Karpas-422 (cell line): ENCODE measurements at regions not wholly inside any gene's neighbourhood (a gene's known extent, or its start where the extent isn't known, plus 50 kb on each side); places are given as distances from the start of the nearest gene placed in this dataset.
"Not testable (repeated sequence)": the region's sequence is repeated elsewhere in the genome, so short reads cannot be mapped to it uniquely, and the experiment has no call there.

Source experiments
- DNase-seq: peaks from one replicate; pipeline ENCODE4 v3.0.0-alpha.2; 2015
- H2AFZ ChIP-seq: fragments of 200-600 bp; sonication (generic); 2 replicates; pipeline ENCODE4 v1.6.1; 2014; ENCODE audit warnings: antibody characterized with exemption, low read length, mixed read lengths
- H3K27ac ChIP-seq: fragments of 200-600 bp; sonication (generic); 2 replicates; pipeline ENCODE4 v1.5.1; 2014; ENCODE audit warnings: mild to moderate bottlenecking, low read length, moderate library complexity
- H3K27me3 ChIP-seq: fragments of 200-600 bp; sonication (generic); 2 replicates; pipeline ENCODE4 v1.6.1; 2014; ENCODE audit warnings: low read length, mixed read lengths
- H3K36me3 ChIP-seq: fragments of 200-600 bp; sonication (generic); 2 replicates; pipeline ENCODE4 v1.6.1; 2014; ENCODE audit warnings: low read length, mixed read lengths; ENCODE audit not compliant: insufficient read depth
- H3K4me1 ChIP-seq: fragments of 200-600 bp; sonication (generic); 2 replicates; pipeline ENCODE4 v1.6.1; 2014; ENCODE audit warnings: mild to moderate bottlenecking, low read length, mixed read lengths
- H3K4me2 ChIP-seq: fragments of 200-600 bp; sonication (generic); 2 replicates; pipeline ENCODE4 v1.6.1; 2014; ENCODE audit warnings: low read length, low read depth, mild to moderate bottlenecking; ENCODE audit not compliant: poor library complexity, severe bottlenecking
- H3K4me3 ChIP-seq: fragments of 200-600 bp; sonication (generic); 2 replicates; pipeline ENCODE4 v1.5.1; 2014; ENCODE audit warnings: mild to moderate bottlenecking, antibody characterized with exemption, low read length, mixed read lengths
- H3K79me2 ChIP-seq: fragments of 200-600 bp; sonication (generic); 2 replicates; pipeline ENCODE4 v1.6.1; 2014; ENCODE audit warnings: mild to moderate bottlenecking, low read length, mixed read lengths
- H3K9ac ChIP-seq: fragments of 200-600 bp; sonication (generic); 2 replicates; pipeline ENCODE4 v1.6.0; 2014; ENCODE audit warnings: low read length
- H3K9me2 ChIP-seq: fragments of 200-600 bp; sonication (generic), shearing (Covaris generic); replicated peaks from 2 replicates; pipeline ENCODE4 v1.6.0; 2014; ENCODE audit warnings: mild to moderate bottlenecking, low read length, moderate library complexity; ENCODE audit not compliant: insufficient read depth
- H3K9me3 ChIP-seq: fragments of 300-700, 200-600 bp; sonication (generic); 2 replicates; pipeline ENCODE4 v1.6.1; 2014; ENCODE audit warnings: low read length, mixed read lengths
- H4K20me1 ChIP-seq: fragments of 200-600 bp; sonication (generic); 2 replicates; pipeline ENCODE4 v1.6.1; 2014; ENCODE audit warnings: mild to moderate bottlenecking, antibody characterized with exemption, low read length, low read depth; ENCODE audit not compliant: insufficient read depth

DNA sequence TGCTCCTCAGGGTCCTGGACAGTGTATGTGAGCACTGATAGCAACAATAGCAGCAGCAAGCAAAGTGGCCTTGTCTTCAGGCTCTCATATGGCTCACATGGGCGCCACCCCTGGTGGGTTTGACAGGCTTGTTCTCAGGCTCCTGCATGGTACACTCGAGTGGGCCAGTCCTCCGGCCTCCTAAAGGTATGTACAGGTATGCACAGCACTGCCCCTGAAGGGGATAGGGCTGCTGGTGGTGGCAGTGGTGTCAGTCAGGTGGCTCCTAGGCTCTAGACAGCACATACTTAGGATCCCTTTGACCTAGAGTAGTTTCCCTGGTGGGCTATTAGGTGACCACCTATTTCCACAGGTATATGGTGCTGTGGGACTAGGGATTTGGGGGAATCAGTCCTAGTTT lies 79.8 kb downstream of the LGALS9B start:
- not testable (repeated sequence) for H3K9ac ChIP-seq, H3K79me2 ChIP-seq, H4K20me1 ChIP-seq, H3K27ac ChIP-seq, H3K27me3 ChIP-seq, H3K9me2 ChIP-seq, H3K9me3 ChIP-seq, H3K4me1 ChIP-seq, H3K36me3 ChIP-seq, DNase-seq, H3K4me2 ChIP-seq, H2AFZ ChIP-seq, H3K4me3 ChIP-seq

GRCh38 chr17:20381358-20382300 lies 85.7 kb downstream of the LGALS9B start:
- H3K36me3 ChIP-seq, H3K4me2 ChIP-seq: not testable (repeated sequence)

DNA sequence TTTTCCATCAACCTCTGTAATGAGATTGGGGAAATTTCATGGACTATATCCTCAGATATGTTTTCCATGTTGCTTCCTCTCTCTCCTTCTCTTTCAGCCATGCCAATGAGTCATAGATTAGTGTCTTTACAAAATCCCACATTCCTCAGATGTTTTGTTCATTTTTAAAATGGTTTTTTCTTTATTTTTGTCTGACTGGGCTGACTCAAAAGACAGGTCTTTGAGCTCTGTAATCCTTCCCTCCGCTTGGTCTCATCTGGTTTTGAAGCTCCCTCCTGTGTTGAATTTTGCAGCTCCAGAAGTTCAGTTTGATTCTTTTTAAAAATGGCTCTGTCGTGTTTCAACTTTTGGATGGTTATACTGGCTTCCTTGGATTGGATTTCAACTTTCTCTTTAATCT lies 86.7 kb downstream of the LGALS9B start:
- not testable (repeated sequence) for H4K20me1 ChIP-seq, H2AFZ ChIP-seq, H3K4me1 ChIP-seq, H3K9ac ChIP-seq, H3K4me3 ChIP-seq, H3K9me2 ChIP-seq, H3K36me3 ChIP-seq, DNase-seq, H3K27me3 ChIP-seq, H3K27ac ChIP-seq, H3K4me2 ChIP-seq, H3K79me2 ChIP-seq, H3K9me3 ChIP-seq

More at GRCh38 chr17:20381358-20382300, 85.7 kb downstream of the LGALS9B start:
- DNase-seq, result peak; percentile 68
- not testable (repeated sequence) for H3K27me3 ChIP-seq, H3K9ac ChIP-seq, H3K9me3 ChIP-seq, H3K79me2 ChIP-seq, H3K4me1 ChIP-seq, H3K27ac ChIP-seq, H2AFZ ChIP-seq, H3K9me2 ChIP-seq, H4K20me1 ChIP-seq, H3K4me3 ChIP-seq

GRCh38 chr17:20379251-20379650 lies 88.1 kb downstream of the LGALS9B start:
- not testable (repeated sequence) for H4K20me1 ChIP-seq, H3K4me1 ChIP-seq, H3K4me2 ChIP-seq, H3K9me3 ChIP-seq, H3K79me2 ChIP-seq, H3K4me3 ChIP-seq, H2AFZ ChIP-seq, H3K9ac ChIP-seq, H3K9me2 ChIP-seq, H3K36me3 ChIP-seq, H3K27ac ChIP-seq, DNase-seq, H3K27me3 ChIP-seq

- H3K36me3 ChIP-seq, H3K27me3 ChIP-seq, H4K20me1 ChIP-seq, H3K79me2 ChIP-seq, H3K4me1 ChIP-seq, H3K9me2 ChIP-seq, H3K4me3 ChIP-seq, DNase-seq, H3K27ac ChIP-seq, H3K4me2 ChIP-seq, H3K9ac ChIP-seq, H3K9me3 ChIP-seq, H2AFZ ChIP-seq: not testable (repeated sequence)
Measured at GRCh38 chr17:20376642-20377041, 90.7 kb downstream of the LGALS9B start.

GRCh38 chr17:20375745-20376144 lies 91.6 kb downstream of the LGALS9B start:
- not testable (repeated sequence) for H3K4me2 ChIP-seq, H3K4me3 ChIP-seq, H3K9me2 ChIP-seq, H3K9me3 ChIP-seq, H2AFZ ChIP-seq, H3K79me2 ChIP-seq, H3K4me1 ChIP-seq, H3K36me3 ChIP-seq, DNase-seq, H3K9ac ChIP-seq, H3K27ac ChIP-seq, H4K20me1 ChIP-seq, H3K27me3 ChIP-seq
